Panc1 (cell line): ENCODE measurements at regions not wholly inside any gene's neighbourhood (a gene's known extent, or its start where the extent isn't known, plus 50 kb on each side); places are given as distances from the start of the nearest gene placed in this dataset.

Experiments
- ATAC-seq: fragments of 200-7000 bp; cut with Tn5 transposase; 2 replicates; pipeline ENCODE4 v1.9.1; 2020; ENCODE audit warnings: mild to moderate bottlenecking, moderate library complexity
- BruUV-seq: library from RNA; stranded (reverse); fragments of 400-500 nt; replicated peaks from 2 replicates; lab custom pipeline; 2021; lab: Mats Ljungman, UMichigan
- CTCF ChIA-PET: fragments of 300-600 bp; sonication (Branson Sonifier 250); formaldehyde crosslinking; loops from one replicate; lab custom pipeline; 2022; ENCODE audit warnings: antibody characterized with exemption; lab: Charles Lee
- POLR2A ChIA-PET: fragments of 300-600 bp; sonication (Branson Sonifier 250); formaldehyde crosslinking; loops from one replicate; lab custom pipeline; 2022; ENCODE audit warnings: antibody characterized with exemption; lab: Charles Lee
- DNase-seq: peaks from one replicate; pipeline ENCODE4 v3.0.0-alpha.2; 2010; ENCODE audit warnings: low read depth, low spot score
- H3K27ac ChIP-seq: 2 replicates; pipeline ENCODE4 v1.5.1; 2011; ENCODE audit warnings: mild to moderate bottlenecking, low read length, inconsistent platforms
- H3K27me3 ChIP-seq: fragments of 200-500 bp; sonication (Bioruptor generic); 2 replicates; pipeline ENCODE4 v1.6.0; 2014; ENCODE audit warnings: low read length, inconsistent platforms; ENCODE audit not compliant: control insufficient read depth, insufficient read depth
- H3K36me3 ChIP-seq: fragments of 200-500 bp; sonication (Bioruptor generic); 2 replicates; pipeline ENCODE4 v1.5.1; 2014; ENCODE audit warnings: inconsistent platforms, mild to moderate bottlenecking, low read length, moderate library complexity; ENCODE audit not compliant: control insufficient read depth, insufficient read depth
- H3K4me1 ChIP-seq: 2 replicates; pipeline ENCODE4 v1.5.1; 2011; ENCODE audit warnings: inconsistent platforms, mild to moderate bottlenecking, low read length, moderate library complexity; ENCODE audit not compliant: control insufficient read depth, insufficient read depth
- H3K4me3 ChIP-seq, 2 experiments: 2 replicates each; pipeline ENCODE4 v1.5.1; 2011 to 2012; ENCODE audit warnings: low read depth in 2 of 2, low read length in 2 of 2, mild to moderate bottlenecking in 2 of 2, inconsistent platforms in 1 of 2, moderate library complexity in 1 of 2
- H3K9me3 ChIP-seq: fragments of 200-500 bp; sonication (Bioruptor generic); 2 replicates; pipeline ENCODE4 v1.5.1; 2014; ENCODE audit warnings: low read depth, mild to moderate bottlenecking, inconsistent platforms, low read length, moderate library complexity; ENCODE audit not compliant: control insufficient read depth, insufficient read depth
- POLR2AphosphoS5 ChIP-seq: IDR thresholded peaks from 2 replicates; pipeline ENCODE4 v1.6.1; 2012; ENCODE audit warnings: mild to moderate bottlenecking, low read depth, low read length, moderate library complexity
- SIN3A ChIP-seq: IDR thresholded peaks from 2 replicates; pipeline ENCODE4 v1.6.1; 2012; ENCODE audit warnings: low read depth, mild to moderate bottlenecking, low read length, moderate library complexity, borderline replicate concordance; ENCODE audit not compliant: insufficient read depth
- TCF7L2 ChIP-seq: IDR thresholded peaks from 2 replicates; pipeline ENCODE4 v1.6.1; 2011; ENCODE audit warnings: mild to moderate bottlenecking, low read depth, low read length, inconsistent platforms
- in situ Hi-C: cut with HindIII; loops from 2 replicates; pipeline ENCODE4 v1.10.0; 2016; ENCODE audit warnings: low sequenced_read_pairs, low pct_unique_long_range_greater_than_20kb
- intact Hi-C: fragments of 100-400 bp; cut with micrococcal nuclease; formaldehyde crosslinking; loops from one replicate; pipeline ENCODE4 v1.10.0; 2022; ENCODE audit not compliant: unreplicated experiment
- TF ChIP-seq, protein P1 (sequence below): fragments of 450-650 bp; IDR thresholded peaks from 2 replicates; pipeline ENCODE4 v1.5.1; 2017; ENCODE audit warnings: mild to moderate bottlenecking
- TF ChIP-seq, protein P2 (sequence below), 2 experiments: IDR thresholded peaks; 2 replicates each; pipeline ENCODE4 v1.6.1; 2011 to 2012; ENCODE audit warnings: low read depth in 2 of 2, control low read depth in 1 of 2, low read length in 1 of 2, mild to moderate bottlenecking in 1 of 2, moderate library complexity in 1 of 2; ENCODE audit not compliant: insufficient read depth in 1 of 2

DNA sequence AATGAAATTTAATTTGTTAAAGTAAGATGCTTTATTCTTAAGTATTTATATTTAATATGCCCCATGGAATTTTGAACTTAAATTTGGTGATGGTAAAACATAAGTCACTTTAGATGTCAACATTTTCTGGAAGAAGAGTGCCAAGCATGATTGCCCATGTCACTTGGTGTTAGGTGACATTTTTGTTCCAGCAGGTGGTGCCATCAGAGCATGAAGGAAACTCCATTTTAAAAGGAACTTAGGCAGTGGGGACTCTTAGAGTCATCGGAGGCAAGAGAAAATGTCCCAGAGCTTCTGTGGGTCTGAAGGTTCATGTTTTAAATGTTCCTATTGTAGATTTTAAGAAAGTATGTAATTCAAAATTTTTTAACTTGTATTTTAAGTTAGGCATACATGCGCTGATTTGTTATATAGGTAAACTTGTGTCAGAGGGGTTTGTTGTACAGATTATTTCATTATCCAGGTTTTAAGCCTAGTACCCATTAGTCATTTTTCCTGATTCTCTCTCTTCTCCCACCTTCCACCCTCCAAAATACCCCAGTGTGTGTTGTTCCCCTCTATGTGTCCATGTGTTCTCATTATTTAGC, 789.3 kb downstream of the SEMA5A start:
- CTCF ChIA-PET = no interaction called here

GRCh38 chr5:8765886-8766285, 780.0 kb downstream of the SEMA5A start:
- Histone ChIP-seq H3K27ac (no peak overlapping the region), H3K36me3 (no peaks in the 10 kb centered on the region), H3K4me1 (no peaks in the 10 kb centered on the region), H3K27me3 (no peaks in the 10 kb centered on the region), H3K9me3 (no peaks in the 10 kb centered on the region), H3K4me3 (no peak overlapping the region)
- ATAC-seq = no peak
- in situ Hi-C loops (no loop called here), intact Hi-C loops (no loop called here)
- TF ChIP-seq POLR2AphosphoS5 = no peak
- TF ChIP-seq, protein P1, sequence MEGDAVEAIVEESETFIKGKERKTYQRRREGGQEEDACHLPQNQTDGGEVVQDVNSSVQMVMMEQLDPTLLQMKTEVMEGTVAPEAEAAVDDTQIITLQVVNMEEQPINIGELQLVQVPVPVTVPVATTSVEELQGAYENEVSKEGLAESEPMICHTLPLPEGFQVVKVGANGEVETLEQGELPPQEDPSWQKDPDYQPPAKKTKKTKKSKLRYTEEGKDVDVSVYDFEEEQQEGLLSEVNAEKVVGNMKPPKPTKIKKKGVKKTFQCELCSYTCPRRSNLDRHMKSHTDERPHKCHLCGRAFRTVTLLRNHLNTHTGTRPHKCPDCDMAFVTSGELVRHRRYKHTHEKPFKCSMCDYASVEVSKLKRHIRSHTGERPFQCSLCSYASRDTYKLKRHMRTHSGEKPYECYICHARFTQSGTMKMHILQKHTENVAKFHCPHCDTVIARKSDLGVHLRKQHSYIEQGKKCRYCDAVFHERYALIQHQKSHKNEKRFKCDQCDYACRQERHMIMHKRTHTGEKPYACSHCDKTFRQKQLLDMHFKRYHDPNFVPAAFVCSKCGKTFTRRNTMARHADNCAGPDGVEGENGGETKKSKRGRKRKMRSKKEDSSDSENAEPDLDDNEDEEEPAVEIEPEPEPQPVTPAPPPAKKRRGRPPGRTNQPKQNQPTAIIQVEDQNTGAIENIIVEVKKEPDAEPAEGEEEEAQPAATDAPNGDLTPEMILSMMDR = no peak
- TF ChIP-seq SIN3A = no peak
- TF ChIP-seq, protein P2, sequence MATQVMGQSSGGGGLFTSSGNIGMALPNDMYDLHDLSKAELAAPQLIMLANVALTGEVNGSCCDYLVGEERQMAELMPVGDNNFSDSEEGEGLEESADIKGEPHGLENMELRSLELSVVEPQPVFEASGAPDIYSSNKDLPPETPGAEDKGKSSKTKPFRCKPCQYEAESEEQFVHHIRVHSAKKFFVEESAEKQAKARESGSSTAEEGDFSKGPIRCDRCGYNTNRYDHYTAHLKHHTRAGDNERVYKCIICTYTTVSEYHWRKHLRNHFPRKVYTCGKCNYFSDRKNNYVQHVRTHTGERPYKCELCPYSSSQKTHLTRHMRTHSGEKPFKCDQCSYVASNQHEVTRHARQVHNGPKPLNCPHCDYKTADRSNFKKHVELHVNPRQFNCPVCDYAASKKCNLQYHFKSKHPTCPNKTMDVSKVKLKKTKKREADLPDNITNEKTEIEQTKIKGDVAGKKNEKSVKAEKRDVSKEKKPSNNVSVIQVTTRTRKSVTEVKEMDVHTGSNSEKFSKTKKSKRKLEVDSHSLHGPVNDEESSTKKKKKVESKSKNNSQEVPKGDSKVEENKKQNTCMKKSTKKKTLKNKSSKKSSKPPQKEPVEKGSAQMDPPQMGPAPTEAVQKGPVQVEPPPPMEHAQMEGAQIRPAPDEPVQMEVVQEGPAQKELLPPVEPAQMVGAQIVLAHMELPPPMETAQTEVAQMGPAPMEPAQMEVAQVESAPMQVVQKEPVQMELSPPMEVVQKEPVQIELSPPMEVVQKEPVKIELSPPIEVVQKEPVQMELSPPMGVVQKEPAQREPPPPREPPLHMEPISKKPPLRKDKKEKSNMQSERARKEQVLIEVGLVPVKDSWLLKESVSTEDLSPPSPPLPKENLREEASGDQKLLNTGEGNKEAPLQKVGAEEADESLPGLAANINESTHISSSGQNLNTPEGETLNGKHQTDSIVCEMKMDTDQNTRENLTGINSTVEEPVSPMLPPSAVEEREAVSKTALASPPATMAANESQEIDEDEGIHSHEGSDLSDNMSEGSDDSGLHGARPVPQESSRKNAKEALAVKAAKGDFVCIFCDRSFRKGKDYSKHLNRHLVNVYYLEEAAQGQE (IDR thresholded peaks at IDR 0.05; ENCODE audit: insufficient read depth in 1 of 2, low read depth in 2 of 2, low read length in 1 of 2) = no peak
- TF ChIP-seq TCF7L2 = no peak
- POLR2A ChIA-PET = no interaction called here
- BruUV-seq = no TSS peak
- CTCF ChIA-PET = no interaction called here
- no peak for DNase-seq

More for the DNA sequence above, 789.3 kb downstream of the SEMA5A start:
- in situ Hi-C loops (no loop called here), intact Hi-C loops (loop anchor here (2.0 kb wide), 1 partner anchor 450 kb away; no protein-coding TSS in a partner anchor)
- H3K36me3 ChIP-seq = no peaks in the 10 kb centered on the region
- POLR2A ChIA-PET = no interaction called here
- H3K4me3 ChIP-seq = no peak overlapping the region
- ATAC-seq (peak; percentile 58; the same call in 1 of the 2 replicates), DNase-seq (peak; percentile 41)
- BruUV-seq = no TSS peak
- H3K27ac ChIP-seq = no peak overlapping the region
- no peaks in the 10 kb centered on the region for H3K9me3 ChIP-seq
- no peaks in the 10 kb centered on the region for H3K4me1 ChIP-seq
- TF ChIP-seq, protein P2 (IDR thresholded peaks at IDR 0.05; ENCODE audit: insufficient read depth in 1 of 2, low read depth in 2 of 2, low read length in 1 of 2) = no peak
- TF ChIP-seq POLR2AphosphoS5 = no peak
- TF ChIP-seq, protein P1 = peak; percentile 64
- TF ChIP-seq TCF7L2 = no peak
- TF ChIP-seq SIN3A = no peak
- H3K27me3 ChIP-seq = no peaks in the 10 kb centered on the region
